Stimulated activated CD4-positive, alpha-beta T cell treated with anti-CD3 and anti-CD28 coated beads, TNF-alpha, amount 100 ng/mL, for 48 hours (primary cell): ENCODE measurements at regions not wholly inside any gene's neighbourhood (a gene's known extent, or its start where the extent isn't known, plus 50 kb on each side); places are given as distances from the start of the nearest gene placed in this dataset.
A peak's percentile ranks its signal among the peaks of the same experiment; 100 is the strongest.
"Not testable (repeated sequence)": the region's sequence is repeated elsewhere in the genome, so short reads cannot be mapped to it uniquely, and the experiment has no call there.

ENCODE experiments used
- DNase-seq, 3 donors: peaks; one replicate each; pipeline ENCODE4 v3.0.0-alpha.2; 2020; ENCODE audit warnings: low read depth in 3 of 3

- DNase-seq: no peak
These were observed 58.3 kb upstream of the EEA1 start for GRCh38 chr12:92987362-92987761.

GRCh38 chr12:92987846-92988621 lies 58.9 kb upstream of the EEA1 start:
- DNase-seq: peak in 2 of 3 donors; percentile 32 to 39

DNA sequence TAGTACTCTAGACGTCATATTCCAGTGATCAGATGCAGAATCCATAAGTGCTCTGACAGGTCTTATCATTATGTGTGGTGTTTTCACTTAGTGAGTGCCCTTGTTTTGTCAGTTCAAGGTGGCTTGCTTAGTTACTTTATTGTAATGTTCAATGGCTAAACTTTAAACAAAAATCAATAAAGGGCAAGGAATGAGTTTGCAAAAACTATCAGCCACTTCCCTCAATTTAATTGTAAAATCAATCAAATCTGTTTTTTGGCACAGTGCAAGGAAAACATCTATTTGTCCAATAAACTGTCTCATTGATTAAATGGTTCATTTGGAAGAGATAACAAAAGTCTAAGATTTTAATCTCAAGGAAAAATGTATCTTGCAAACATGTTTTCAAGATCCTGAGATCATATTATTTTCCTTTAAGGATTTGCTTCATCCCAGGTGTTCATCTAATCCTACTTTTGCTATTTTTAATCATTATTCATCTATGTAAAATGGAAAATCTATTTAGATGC lies 59.6 kb upstream of the EEA1 start:
- DNase-seq: no peak

DNA sequence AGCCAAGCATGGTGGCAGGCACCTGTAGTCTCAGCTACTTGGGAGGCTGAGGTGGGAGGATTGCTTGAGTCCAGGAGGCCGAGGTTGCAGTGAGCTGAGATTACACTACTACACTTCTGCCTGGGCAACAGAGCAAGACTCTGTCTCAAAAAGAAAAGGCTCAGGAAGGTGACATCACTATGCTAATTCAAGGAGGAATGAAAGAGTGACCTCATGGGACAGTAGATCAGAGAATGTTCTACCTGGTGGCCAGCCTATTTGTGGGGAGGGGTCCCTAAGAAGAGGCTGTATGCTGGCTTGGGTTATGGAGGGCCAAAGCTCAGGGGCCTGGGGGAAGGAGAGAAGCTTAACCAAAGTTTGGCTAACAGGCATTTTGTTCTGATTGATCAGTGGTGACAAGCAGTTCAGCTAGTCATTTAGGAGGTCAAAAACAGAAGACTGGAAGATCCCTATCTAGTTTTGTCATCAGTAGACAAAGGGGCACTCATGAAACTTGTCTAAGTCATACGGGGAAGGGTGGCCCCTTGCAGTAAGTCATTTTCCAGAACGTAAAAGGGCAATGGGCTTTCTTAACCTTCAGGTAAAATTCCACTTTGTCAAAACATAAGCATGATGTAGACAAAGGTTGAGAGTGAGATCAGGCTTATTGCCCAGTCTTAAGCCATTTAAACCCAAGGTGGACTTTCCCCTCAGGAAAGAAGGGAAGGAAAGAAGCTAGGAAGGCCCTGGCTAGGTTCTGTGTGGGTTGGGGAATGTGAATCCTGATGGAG lies 60.8 kb upstream of the EEA1 start:
- DNase-seq: peak in 1 of 3 donors; percentile 43

GRCh38 chr12:92991134-92991533 lies 62.0 kb upstream of the EEA1 start:
- no peak for DNase-seq

- no peak for DNase-seq
These were observed 62.9 kb upstream of the EEA1 start for GRCh38 chr12:92992041-92992440.

- DNase-seq: no peak
These were observed 64.2 kb upstream of the EEA1 start for GRCh38 chr12:92993259-92993658.

GRCh38 chr12:92995258-92995903 lies 66.3 kb upstream of the EEA1 start:
- no peak for DNase-seq

DNA sequence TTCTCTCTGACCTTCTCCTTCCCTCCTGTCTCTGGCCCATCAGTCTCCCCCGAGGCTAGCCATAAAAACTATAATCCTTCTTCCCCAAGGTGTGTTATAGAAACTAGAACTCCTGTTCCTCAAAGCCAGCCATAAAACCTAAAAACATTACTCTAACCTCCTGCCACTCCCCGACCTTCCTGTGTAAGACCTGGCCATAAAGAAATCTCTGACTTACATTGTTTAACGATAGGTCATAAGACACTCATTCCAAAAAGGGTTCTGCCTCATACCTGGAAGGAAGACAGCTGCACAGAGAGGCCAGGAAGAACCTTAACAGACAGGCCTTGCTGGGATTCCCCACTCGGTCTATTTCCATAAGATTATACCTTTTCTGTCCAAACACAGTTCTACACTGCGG lies 70.9 kb upstream of the EEA1 start:
- no peak for DNase-seq

- DNase-seq: no peak
These were observed 72.3 kb upstream of the EEA1 start for GRCh38 chr12:93001407-93001806.

GRCh38 chr12:93002293-93003054 lies 73.4 kb upstream of the EEA1 start:
- DNase-seq: no peak

DNA sequence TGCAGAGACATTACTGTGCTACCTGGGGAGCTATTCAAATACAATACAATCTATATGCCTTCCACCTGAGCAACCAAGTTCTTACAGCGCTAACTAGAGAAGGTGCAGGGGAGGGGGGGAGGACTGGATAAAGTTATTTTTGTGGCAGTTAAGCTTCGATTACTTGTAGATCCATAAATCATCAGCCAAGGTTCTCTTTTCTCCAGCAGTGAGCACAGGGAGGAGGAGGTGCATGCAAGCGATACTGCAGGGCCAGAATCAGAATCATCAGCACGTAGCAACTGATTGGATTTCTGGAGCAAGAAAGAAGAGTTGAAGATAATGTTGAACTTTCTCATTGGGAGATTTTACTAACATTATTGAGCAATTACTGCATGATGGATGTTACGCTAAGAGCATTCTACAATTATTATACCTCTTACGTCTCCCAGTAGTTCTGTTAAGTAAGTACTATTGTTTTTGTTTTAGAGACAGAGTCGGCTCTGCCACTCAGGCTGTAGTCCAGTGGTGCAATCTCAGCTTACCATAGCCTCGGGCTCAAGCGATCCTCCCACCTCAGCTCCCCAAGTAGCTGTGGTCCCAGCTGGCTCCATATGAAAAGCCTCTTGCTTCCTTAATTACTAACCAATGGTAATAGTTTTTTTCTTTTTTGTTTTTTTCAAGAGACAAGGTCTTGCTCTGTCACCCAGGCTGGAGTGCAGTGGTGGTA lies 74.6 kb upstream of the EEA1 start:
- DNase-seq: no peak

GRCh38 chr12:93005928-93006392 lies 76.9 kb upstream of the EEA1 start:
- no peak for DNase-seq

DNA sequence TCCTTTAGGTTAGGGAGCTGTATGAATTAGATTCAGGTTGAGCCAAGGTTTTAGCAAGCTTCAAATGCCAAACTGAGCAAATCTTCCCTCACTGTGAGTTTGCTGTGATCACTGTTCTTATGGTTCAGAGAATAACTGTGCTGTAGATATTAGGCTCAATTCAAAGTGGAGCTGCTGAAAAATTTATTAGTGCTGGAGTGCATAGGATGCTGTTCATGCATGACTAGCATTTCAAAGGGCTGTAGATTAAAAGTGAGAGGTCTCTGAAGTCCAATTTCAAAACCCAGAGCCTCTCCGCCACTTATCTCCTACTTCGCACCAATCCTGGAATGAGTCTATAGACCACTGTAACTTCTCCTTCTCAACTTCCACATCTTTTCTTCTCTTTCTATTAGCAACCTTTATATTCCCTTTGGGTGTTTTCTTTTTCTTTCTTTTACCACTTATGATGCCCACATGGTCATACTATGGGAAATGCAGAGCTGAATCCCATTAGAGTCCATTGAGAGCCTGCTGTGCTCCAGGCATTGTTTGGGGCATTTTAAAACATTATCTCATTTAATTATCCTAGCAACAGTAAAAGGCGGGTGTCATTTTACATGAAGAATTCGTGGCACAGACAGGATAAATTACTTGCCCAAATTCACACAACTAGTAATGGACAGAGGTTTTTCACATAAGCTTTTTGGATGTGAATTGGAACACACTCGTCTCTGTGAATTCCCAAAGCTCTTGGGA lies 77.5 kb upstream of the EEA1 start:
- DNase-seq: no peak

DNA sequence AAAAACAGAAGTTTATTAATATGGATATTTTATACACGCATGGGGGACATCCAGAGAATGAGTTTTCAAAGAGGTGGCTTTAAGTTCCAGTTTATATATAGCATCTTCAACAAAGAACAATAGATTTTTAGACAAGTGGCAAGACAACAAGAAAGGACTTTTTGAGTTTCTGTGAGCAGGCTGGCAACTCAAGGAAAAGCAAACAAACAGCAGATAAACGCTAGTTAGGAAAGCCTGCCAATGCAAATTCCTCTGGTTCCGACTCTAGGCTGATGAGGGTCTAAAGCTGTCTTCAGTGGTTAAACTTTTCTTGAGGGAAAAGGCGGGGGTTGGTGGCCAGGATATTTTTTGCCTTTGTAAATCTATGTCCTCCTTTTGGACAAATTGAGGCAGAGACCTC lies 78.4 kb upstream of the EEA1 start:
- DNase-seq: no peak

GRCh38 chr12:93008044-93008778 lies 79.1 kb upstream of the EEA1 start:
- no peak for DNase-seq

- not testable (repeated sequence) for DNase-seq
These were observed 79.8 kb upstream of the EEA1 start for GRCh38 chr12:93008880-93009279.

DNA sequence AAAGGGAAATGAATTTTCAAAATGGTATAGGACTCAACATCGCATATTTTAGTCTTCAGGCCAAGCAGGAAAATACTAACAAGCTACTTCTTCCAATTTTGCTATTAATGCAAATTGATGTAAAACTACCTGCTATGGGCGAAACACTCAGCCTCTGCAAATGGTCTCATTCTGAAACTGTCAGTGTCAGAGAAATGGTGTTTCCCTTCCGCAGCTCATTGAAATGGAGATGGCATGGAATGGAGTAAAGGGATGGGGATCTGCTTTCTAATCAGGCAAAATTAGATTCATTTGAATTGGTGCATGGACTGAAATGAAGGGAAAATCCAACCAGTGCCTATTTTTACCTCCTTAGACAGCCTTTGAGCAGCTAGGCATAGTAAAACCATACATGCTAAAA lies 80.4 kb upstream of the EEA1 start:
- no peak for DNase-seq

DNA sequence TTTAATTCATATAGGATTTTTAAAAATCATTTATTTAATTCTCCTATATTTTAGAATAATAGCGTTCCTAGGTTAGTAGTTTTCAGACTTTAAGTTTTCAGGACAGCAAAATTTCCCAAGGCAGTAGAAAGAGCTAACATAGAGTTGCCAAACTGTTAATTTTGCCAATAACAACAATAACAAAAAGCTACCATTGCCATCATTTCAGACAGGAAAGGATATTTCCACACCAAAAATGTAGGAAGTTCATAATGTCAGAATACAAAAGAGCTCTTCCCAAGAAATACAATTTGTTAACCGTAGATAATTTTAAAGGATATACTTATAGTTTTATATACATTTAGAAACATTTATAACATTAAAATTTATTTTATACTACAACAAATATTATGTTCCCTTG lies 81.4 kb upstream of the EEA1 start:
- no peak for DNase-seq

GRCh38 chr12:93011100-93011499 lies 82.0 kb upstream of the EEA1 start:
- DNase-seq: no peak
